ENCODE measurements at regions not wholly inside any gene's neighbourhood (a gene's known extent, or its start where the extent isn't known, plus 50 kb on each side); places are given as distances from the start of the nearest gene placed in this dataset.

- H3K4me3 ChIP-seq, result no peak overlapping the region
- H3K79me2 ChIP-seq (ENCODE audit: control insufficient read depth, insufficient read depth, low read length), result no peaks in the 10 kb centered on the region
- H3K9me1 ChIP-seq (ENCODE audit: control insufficient read depth, insufficient read depth, low read length), result no peaks in the 10 kb centered on the region
- H2AFZ ChIP-seq (ENCODE audit: low read depth, low read length), result no peak overlapping the region
- intact Hi-C loops (cut with micrococcal nuclease) (no loop called here), in situ Hi-C loops (cut with MboI) (no loop called here)
- H3K27ac ChIP-seq (ENCODE audit: extremely low read depth, low read depth, low read length), result no peak overlapping the region
- H3K4me1 ChIP-seq (replicated peaks in 1 of 2; ENCODE audit: control insufficient read depth in 2 of 2, insufficient read depth in 2 of 2, low read length in 2 of 2), result no peaks in the 10 kb centered on the region
- peak; percentile 50; the same call in 1 of the 3 replicates for ATAC-seq
- no peak for FAIRE-seq
- ChIA-PET CTCF (ENCODE audit: low intra/inter-chr PET ratio) (no interaction called here), POLR2A (no interaction called here)
- H3K36me3 ChIP-seq (ENCODE audit: control insufficient read depth, insufficient read depth, low read length), result no peaks in the 10 kb centered on the region
- H4K20me1 ChIP-seq (replicated peaks; ENCODE audit: control insufficient read depth, insufficient read depth, low read length), result no peaks in the 10 kb centered on the region
- no TSS peak for BruUV-seq (replicated peaks)
- no peak overlapping the region for H3K9ac ChIP-seq (ENCODE audit: insufficient read depth in 1 of 2, low read depth in 2 of 2, low read length in 2 of 2)
- peak in 1 of 4 experiments; percentile 21 for DNase-seq (ENCODE audit: extremely low read depth in 1 of 4, low spot score in 3 of 4)
- no peaks in the 10 kb centered on the region for H3K9me3 ChIP-seq (replicated peaks; ENCODE audit: control insufficient read depth, insufficient read depth, low read depth, low read length)
- H3K4me2 ChIP-seq (ENCODE audit: insufficient read depth, low read length), result no peak overlapping the region
- 0% methylated on average over 2 of the region's 2 CpGs for WGBS (ENCODE audit: insufficient coverage, low coverage, missing lambda C conversion rate)
- no peaks in the 10 kb centered on the region for H3K27me3 ChIP-seq (ENCODE audit: control insufficient read depth in 2 of 2, insufficient read depth in 2 of 2, low read length in 2 of 2)
- peak; percentile 88 for TF ChIP-seq FOSL1 (tag; conservative IDR thresholded peaks at IDR 0.05)
- TF ChIP-seq ZNF316 (IDR thresholded peaks at IDR 0.05), result peak; percentile 62; the same call in 1 of the 2 replicates
- no peak for TF ChIP-seq TFAM (CRISPR knock-in tag; conservative IDR thresholded peaks at IDR 0.05)
- 0 out of 2 replicates have a peak, but pooled peaks have one; percentile 26 for TF ChIP-seq SMARCA4 (IDR thresholded peaks at IDR 0.05)
- TF ChIP-seq BACH1 (tag; IDR thresholded peaks at IDR 0.05), result peak; percentile 88
- peak; percentile 41; the same call in 1 of the 2 replicates for TF ChIP-seq CBFA2T3 (IDR thresholded peaks at IDR 0.05)
- TF ChIP-seq RBBP5 (IDR thresholded peaks at IDR 0.05; ENCODE audit: borderline replicate concordance, insufficient read depth, low read length, poor library complexity, severe bottlenecking), result no peak
- TF ChIP-seq ARID1B (IDR thresholded peaks at IDR 0.05), result peak; percentile 55
- TF ChIP-seq STAT5A (IDR thresholded peaks at IDR 0.05; ENCODE audit: borderline replicate concordance, low read length), result no peak
- no peak for TF ChIP-seq CCAR2 (IDR thresholded peaks at IDR 0.05; ENCODE audit: low read depth, low read length)
- no peak for TF ChIP-seq ZNF584 (CRISPR knock-in tag; IDR thresholded peaks at IDR 0.05; ENCODE audit: low read depth)
- peak; percentile 90 for TF ChIP-seq NFE2L1 (tag; IDR thresholded peaks at IDR 0.05; ENCODE audit: borderline replicate concordance, low read depth)
- no peak for TF ChIP-seq NFATC3 (IDR thresholded peaks at IDR 0.05)
- TF ChIP-seq DNMT1 (IDR thresholded peaks at IDR 0.05), result no peak
- peak; percentile 52; the same call in 1 of the 2 replicates for TF ChIP-seq C11orf30 (IDR thresholded peaks at IDR 0.05; ENCODE audit: low read depth)
- no peak for TF ChIP-seq ZBTB17 (CRISPR knock-in tag; IDR thresholded peaks at IDR 0.05)
- peak; percentile 93 for TF ChIP-seq MAFG (tag; conservative IDR thresholded peaks at IDR 0.05)
- TF ChIP-seq JUNB (CRISPR knock-in tag; conservative IDR thresholded peaks at IDR 0.05), result 0 out of 2 replicates have a peak, but pooled peaks have one; percentile 24
- TF ChIP-seq, protein P1, sequence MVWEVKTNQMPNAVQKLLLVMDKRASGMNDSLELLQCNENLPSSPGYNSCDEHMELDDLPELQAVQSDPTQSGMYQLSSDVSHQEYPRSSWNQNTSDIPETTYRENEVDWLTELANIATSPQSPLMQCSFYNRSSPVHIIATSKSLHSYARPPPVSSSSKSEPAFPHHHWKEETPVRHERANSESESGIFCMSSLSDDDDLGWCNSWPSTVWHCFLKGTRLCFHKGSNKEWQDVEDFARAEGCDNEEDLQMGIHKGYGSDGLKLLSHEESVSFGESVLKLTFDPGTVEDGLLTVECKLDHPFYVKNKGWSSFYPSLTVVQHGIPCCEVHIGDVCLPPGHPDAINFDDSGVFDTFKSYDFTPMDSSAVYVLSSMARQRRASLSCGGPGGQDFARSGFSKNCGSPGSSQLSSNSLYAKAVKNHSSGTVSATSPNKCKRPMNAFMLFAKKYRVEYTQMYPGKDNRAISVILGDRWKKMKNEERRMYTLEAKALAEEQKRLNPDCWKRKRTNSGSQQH (CRISPR knock-in tag; IDR thresholded peaks at IDR 0.05), result no peak
- no peak for TF ChIP-seq MCM3 (IDR thresholded peaks at IDR 0.05)
- no peak for TF ChIP-seq TAF15 (IDR thresholded peaks at IDR 0.05; ENCODE audit: low read depth, low read length)
- no peak for TF ChIP-seq NELFE (IDR thresholded peaks at IDR 0.05; ENCODE audit: insufficient read depth, insufficient read length)
- TF ChIP-seq ZNF507 (tag; conservative IDR thresholded peaks at IDR 0.05), result no peak
- TF ChIP-seq HNRNPLL (IDR thresholded peaks at IDR 0.05; ENCODE audit: low read depth, low read length, poor library complexity, severe bottlenecking), result no peak
- no peak for TF ChIP-seq HIVEP1 (CRISPR knock-in tag; IDR thresholded peaks at IDR 0.05)
- no peak for TF ChIP-seq EZH2 (IDR thresholded peaks at IDR 0.05; ENCODE audit: borderline replicate concordance, low read depth, low read length)
Observed at GRCh38 chr7:145633513-145633912, 483.1 kb upstream of the CNTNAP2 start.

All from K562 (cell line).